NT2/D1 (cell line): ENCODE measurements at regions not wholly inside any gene's neighbourhood (a gene's known extent, or its start where the extent isn't known, plus 50 kb on each side); places are given as distances from the start of the nearest gene placed in this dataset.

Experiments
- SUZ12 ChIP-seq: IDR thresholded peaks from 2 replicates; pipeline ENCODE4 v1.6.1; 2011; ENCODE audit not compliant: insufficient read length, insufficient read depth; ENCODE audit errors: extremely low read depth
- YY1 ChIP-seq: IDR thresholded peaks from 2 replicates; pipeline ENCODE4 v1.6.1; 2011; ENCODE audit not compliant: insufficient read length, insufficient read depth
- ZNF274 ChIP-seq: IDR thresholded peaks from 2 replicates; pipeline ENCODE4 v1.6.1; 2011; ENCODE audit warnings: mild to moderate bottlenecking, low read depth, low read length

DNA sequence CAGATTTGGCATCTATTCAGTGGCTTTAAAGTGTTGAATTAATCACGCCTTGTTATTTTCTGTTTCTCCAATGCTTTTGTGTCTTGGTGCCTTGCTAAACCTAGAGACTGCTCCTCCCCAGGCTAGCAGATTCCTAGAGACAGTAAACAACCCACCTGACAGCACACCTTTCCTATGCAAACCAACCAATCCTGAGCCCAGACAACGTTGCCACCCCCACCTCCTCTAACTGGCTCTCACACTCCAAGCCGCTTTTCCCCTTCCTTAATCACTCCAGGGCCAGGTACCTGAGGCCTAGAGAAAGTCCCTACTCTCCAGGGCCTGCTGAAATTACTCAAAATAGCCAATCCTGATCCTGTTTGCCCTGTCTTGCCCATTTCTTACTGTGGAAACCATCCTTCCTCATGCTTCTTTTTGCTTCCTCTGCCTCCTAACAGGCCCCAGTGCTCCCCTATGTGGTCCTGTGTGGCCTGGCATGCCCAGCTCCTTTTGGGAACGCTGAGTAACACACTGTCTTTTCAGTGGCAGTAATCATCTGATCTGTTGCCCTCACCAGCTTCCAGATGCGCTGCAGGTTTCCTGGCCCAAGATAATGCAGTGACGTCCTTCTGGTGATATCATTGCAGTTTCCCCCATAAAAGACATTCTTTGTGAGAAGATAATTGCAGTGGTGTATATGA is 53.4 kb downstream of the GAS1 start:
- TF ChIP-seq ZNF274 (no peak), YY1 (no peak), SUZ12 (no peak)
